Astrocyte (in vitro differentiated cells and primary cell): ENCODE measurements at regions not wholly inside any gene's neighbourhood (a gene's known extent, or its start where the extent isn't known, plus 50 kb on each side); places are given as distances from the start of the nearest gene placed in this dataset.

Source experiments
- DNase-seq: peaks from one replicate; pipeline ENCODE4 v3.0.0-alpha.2; 2010; ENCODE audit warnings: low read depth
- FAIRE-seq: peaks from 2 replicates; lab custom pipeline; 2011; peaks lifted over from hg19 to GRCh38; lab: Jason Lieb, UNC
- H2AFZ ChIP-seq: 2 replicates; pipeline ENCODE4 v1.6.0; 2012; ENCODE audit warnings: low read depth, low read length, inconsistent platforms
- H3K27ac ChIP-seq: 2 replicates; pipeline ENCODE4 v1.5.1; 2011; ENCODE audit warnings: low read depth, low read length, inconsistent platforms
- H3K27me3 ChIP-seq: 2 replicates; pipeline ENCODE4 v1.6.0; 2011; ENCODE audit warnings: low read length, inconsistent platforms; ENCODE audit not compliant: insufficient read depth
- H3K36me3 ChIP-seq: 2 replicates; pipeline ENCODE4 v1.5.1; 2011; ENCODE audit warnings: low read length, inconsistent platforms; ENCODE audit not compliant: insufficient read depth
- H3K4me1 ChIP-seq: 2 replicates; pipeline ENCODE4 v1.5.1; 2011; ENCODE audit warnings: low read length, inconsistent platforms; ENCODE audit not compliant: insufficient read depth
- H3K4me2 ChIP-seq: 2 replicates; pipeline ENCODE4 v1.6.0; 2012; ENCODE audit warnings: low read length, inconsistent platforms
- H3K4me3 ChIP-seq: 2 replicates; pipeline ENCODE4 v1.5.1; 2011; ENCODE audit warnings: low read depth, mild to moderate bottlenecking, low read length, inconsistent platforms; ENCODE audit not compliant: insufficient read depth
- H3K79me2 ChIP-seq: 2 replicates; pipeline ENCODE4 v1.6.0; 2012; ENCODE audit warnings: mild to moderate bottlenecking, low read length, inconsistent platforms; ENCODE audit not compliant: insufficient read depth
- H3K9ac ChIP-seq: 2 replicates; pipeline ENCODE4 v1.6.0; 2012; ENCODE audit warnings: mild to moderate bottlenecking, low read length, inconsistent platforms
- H3K9me3 ChIP-seq: 2 replicates; pipeline ENCODE4 v1.5.1; 2012; ENCODE audit warnings: low read depth, mild to moderate bottlenecking, low read length, inconsistent platforms; ENCODE audit not compliant: insufficient read depth
- H4K20me1 ChIP-seq: 2 replicates; pipeline ENCODE4 v1.6.0; 2012; ENCODE audit warnings: low read length, inconsistent platforms; ENCODE audit not compliant: insufficient read depth
- H3K27ac Mint-ChIP-seq: one replicate; pipeline ENCODE4 v1.8.0; 2021; ENCODE audit warnings: mild to moderate bottlenecking, mixed read lengths; ENCODE audit not compliant: unreplicated experiment
- H3K27me3 Mint-ChIP-seq: one replicate; pipeline ENCODE4 v1.8.0; 2021; ENCODE audit warnings: low read depth, mixed read lengths; ENCODE audit not compliant: unreplicated experiment
- H3K36me3 Mint-ChIP-seq: one replicate; pipeline ENCODE4 v1.8.0; 2021; ENCODE audit warnings: low read depth, mixed read lengths; ENCODE audit not compliant: unreplicated experiment
- H3K4me1 Mint-ChIP-seq: one replicate; pipeline ENCODE4 v1.8.0; 2021; ENCODE audit warnings: low read depth, mixed read lengths; ENCODE audit not compliant: unreplicated experiment
- H3K4me3 Mint-ChIP-seq: one replicate; pipeline ENCODE4 v1.8.0; 2021; ENCODE audit warnings: mild to moderate bottlenecking, moderate library complexity, mixed read lengths; ENCODE audit not compliant: unreplicated experiment
- H3K9me3 Mint-ChIP-seq: one replicate; pipeline ENCODE4 v1.8.0; 2021; ENCODE audit warnings: mild to moderate bottlenecking, mixed read lengths; ENCODE audit not compliant: unreplicated experiment
- EZH2 ChIP-seq: IDR thresholded peaks from 2 replicates; pipeline ENCODE4 v1.6.1; 2012; ENCODE audit warnings: mild to moderate bottlenecking, low read length, inconsistent platforms; ENCODE audit not compliant: insufficient read depth
- TF ChIP-seq, protein P1 (sequence below): IDR thresholded peaks from 2 replicates; pipeline ENCODE4 v1.5.1; 2011; ENCODE audit warnings: low read depth, mild to moderate bottlenecking, inconsistent platforms, low read length, moderate library complexity; ENCODE audit not compliant: insufficient read depth

DNA sequence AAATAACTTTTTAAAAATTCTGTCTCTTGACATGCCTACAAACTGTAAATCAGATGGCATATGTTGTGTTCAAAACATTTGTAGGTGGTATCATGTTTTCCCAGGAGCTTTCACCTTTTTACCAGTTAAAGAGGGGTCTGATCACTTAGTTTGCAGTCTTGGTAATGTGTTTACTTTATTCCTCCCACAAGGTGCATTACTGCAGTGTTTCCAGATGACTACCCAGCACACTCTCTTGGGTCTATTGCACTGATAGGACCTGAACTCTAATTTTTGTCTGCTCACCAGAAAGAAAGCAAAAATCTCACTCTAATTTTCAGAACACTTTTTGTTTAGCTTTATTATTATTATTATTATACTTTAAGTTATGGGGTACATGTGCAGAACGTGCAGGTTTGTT, 734.1 kb downstream of the GBE1 start:
- H2AFZ ChIP-seq, result no peak overlapping the region
- no peak for FAIRE-seq

DNA sequence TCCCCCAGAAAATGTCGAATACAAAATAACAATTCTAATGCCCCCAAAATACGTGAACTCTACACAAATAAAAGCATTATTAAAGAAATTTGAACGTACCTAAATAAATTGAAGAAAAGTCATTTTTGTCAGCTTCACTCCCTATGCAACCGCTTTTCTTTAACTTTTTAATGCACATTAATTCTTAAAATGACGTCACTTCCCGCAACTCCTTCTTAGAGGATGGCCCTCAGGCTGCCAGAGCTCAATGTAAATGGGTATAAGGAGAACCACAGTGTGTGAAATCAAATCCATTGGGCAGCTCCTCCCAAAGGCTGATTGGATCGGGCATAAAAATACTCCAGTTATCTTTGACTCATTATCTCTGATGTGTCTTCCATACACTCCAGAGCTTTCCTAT, 736.9 kb downstream of the GBE1 start:
- Mint-ChIP-seq H3K27me3 (no peaks in the 10 kb centered on the region), H3K4me3 (no peak overlapping the region), H3K27ac (no peak overlapping the region), H3K36me3 (no peaks in the 10 kb centered on the region), H3K9me3 (no peaks in the 10 kb centered on the region), H3K4me1 (no peaks in the 10 kb centered on the region)
- Histone ChIP-seq H2AFZ (no peak overlapping the region), H3K9ac (no peak overlapping the region), H3K36me3 (no peaks in the 10 kb centered on the region), H3K9me3 (no peaks in the 10 kb centered on the region), H3K27ac (no peak overlapping the region), H4K20me1 (no peaks in the 10 kb centered on the region), H3K79me2 (no peaks in the 10 kb centered on the region), H3K4me3 (no peak overlapping the region), H3K27me3 (no peaks in the 10 kb centered on the region), H3K4me2 (no peak overlapping the region), H3K4me1 (no peaks in the 10 kb centered on the region)
- no peak for DNase-seq
- TF ChIP-seq, protein P1, sequence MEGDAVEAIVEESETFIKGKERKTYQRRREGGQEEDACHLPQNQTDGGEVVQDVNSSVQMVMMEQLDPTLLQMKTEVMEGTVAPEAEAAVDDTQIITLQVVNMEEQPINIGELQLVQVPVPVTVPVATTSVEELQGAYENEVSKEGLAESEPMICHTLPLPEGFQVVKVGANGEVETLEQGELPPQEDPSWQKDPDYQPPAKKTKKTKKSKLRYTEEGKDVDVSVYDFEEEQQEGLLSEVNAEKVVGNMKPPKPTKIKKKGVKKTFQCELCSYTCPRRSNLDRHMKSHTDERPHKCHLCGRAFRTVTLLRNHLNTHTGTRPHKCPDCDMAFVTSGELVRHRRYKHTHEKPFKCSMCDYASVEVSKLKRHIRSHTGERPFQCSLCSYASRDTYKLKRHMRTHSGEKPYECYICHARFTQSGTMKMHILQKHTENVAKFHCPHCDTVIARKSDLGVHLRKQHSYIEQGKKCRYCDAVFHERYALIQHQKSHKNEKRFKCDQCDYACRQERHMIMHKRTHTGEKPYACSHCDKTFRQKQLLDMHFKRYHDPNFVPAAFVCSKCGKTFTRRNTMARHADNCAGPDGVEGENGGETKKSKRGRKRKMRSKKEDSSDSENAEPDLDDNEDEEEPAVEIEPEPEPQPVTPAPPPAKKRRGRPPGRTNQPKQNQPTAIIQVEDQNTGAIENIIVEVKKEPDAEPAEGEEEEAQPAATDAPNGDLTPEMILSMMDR, result no peak
- no peak for FAIRE-seq

More for the DNA sequence above, 734.1 kb downstream of the GBE1 start:
- H3K4me1 Mint-ChIP-seq, result no peaks in the 10 kb centered on the region
- no peak overlapping the region for H3K4me2 ChIP-seq
- H3K9me3 ChIP-seq, result no peaks in the 10 kb centered on the region
- no peaks in the 10 kb centered on the region for H3K27me3 ChIP-seq
- H3K4me3 ChIP-seq, result no peak overlapping the region
- no peaks in the 10 kb centered on the region for H3K4me1 ChIP-seq
- no peaks in the 10 kb centered on the region for H3K9me3 Mint-ChIP-seq
- no peaks in the 10 kb centered on the region for H3K36me3 ChIP-seq
- H3K27ac Mint-ChIP-seq, result no peak overlapping the region
- H3K36me3 Mint-ChIP-seq, result no peaks in the 10 kb centered on the region
- no peak for DNase-seq
- no peaks in the 10 kb centered on the region for H3K79me2 ChIP-seq
- no peak overlapping the region for H3K4me3 Mint-ChIP-seq
- H3K27me3 Mint-ChIP-seq, result no peaks in the 10 kb centered on the region
- TF ChIP-seq, protein P1, result no peak
- TF ChIP-seq EZH2, result no peak
- no peaks in the 10 kb centered on the region for H4K20me1 ChIP-seq
- H3K9ac ChIP-seq, result no peak overlapping the region
- H3K27ac ChIP-seq, result no peak overlapping the region

DNA sequence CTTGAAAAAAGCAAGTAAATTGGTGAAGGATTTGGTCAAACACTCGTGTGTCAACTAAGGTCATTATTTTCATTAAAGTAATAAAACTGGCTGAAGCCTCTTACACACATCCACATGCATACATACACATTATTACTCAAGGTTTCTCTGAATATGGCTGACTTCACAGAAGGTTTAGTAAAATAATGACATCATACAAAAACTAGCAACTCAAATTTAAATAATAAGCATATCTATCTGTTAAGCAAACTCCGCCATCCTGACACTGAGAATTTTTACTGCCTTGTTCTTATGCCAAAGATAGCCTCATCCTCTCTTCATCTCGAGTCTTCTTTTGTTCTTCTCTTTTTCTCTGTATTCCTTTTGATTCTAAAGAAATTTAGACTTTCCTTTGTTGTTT, 739.1 kb downstream of the GBE1 start:
- TF ChIP-seq, protein P1, result no peak
- TF ChIP-seq EZH2, result no peak
- no peaks in the 10 kb centered on the region for H3K36me3 Mint-ChIP-seq
- Histone ChIP-seq H3K4me3 (no peak overlapping the region), H2AFZ (no peak overlapping the region), H3K27ac (no peak overlapping the region), H3K9ac (no peak overlapping the region), H3K4me2 (no peak overlapping the region), H3K4me1 (no peaks in the 10 kb centered on the region), H3K79me2 (no peaks in the 10 kb centered on the region), H3K36me3 (no peaks in the 10 kb centered on the region), H4K20me1 (no peaks in the 10 kb centered on the region), H3K9me3 (no peaks in the 10 kb centered on the region), H3K27me3 (no peaks in the 10 kb centered on the region)
- no peaks in the 10 kb centered on the region for H3K9me3 Mint-ChIP-seq
- FAIRE-seq (no peak), DNase-seq (no peak)
- no peaks in the 10 kb centered on the region for H3K27me3 Mint-ChIP-seq
- H3K4me3 Mint-ChIP-seq, result no peak overlapping the region
- no peak overlapping the region for H3K27ac Mint-ChIP-seq
- no peaks in the 10 kb centered on the region for H3K4me1 Mint-ChIP-seq
